ENCODE measurements at regions not wholly inside any gene's neighbourhood (a gene's known extent, or its start where the extent isn't known, plus 50 kb on each side); places are given as distances from the start of the nearest gene placed in this dataset.
"Not testable (repeated sequence)": the region's sequence is repeated elsewhere in the genome, so short reads cannot be mapped to it uniquely, and the experiment has no call there.

DNA sequence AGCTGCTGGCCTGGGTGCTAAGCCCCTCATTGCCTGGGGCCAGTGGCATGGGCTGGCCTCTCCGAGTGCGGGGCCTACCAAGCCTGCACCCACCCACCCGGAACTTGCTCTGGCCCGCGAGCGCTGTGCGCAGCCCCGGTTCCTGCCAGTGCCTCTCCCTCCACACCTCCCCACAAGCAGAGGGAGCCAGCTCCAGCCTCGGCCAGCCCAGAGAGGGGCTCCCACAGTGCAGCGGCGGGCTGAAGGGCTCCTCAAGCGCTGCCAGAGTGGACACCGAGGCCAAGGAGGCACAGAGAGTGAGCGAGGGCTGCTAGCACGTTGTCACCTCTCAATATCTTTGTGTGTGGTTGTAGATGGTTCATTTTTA is 74.8 kb upstream of the ATP1A1 start:
- not testable (repeated sequence) for DNase-seq (ENCODE audit: low read depth in 2 of 2)

- DNase-seq (ENCODE audit: low read depth in 2 of 2) = no peak
These were observed 74.3 kb upstream of the ATP1A1 start for GRCh38 chr1:116298746-116299145.

- no peak for DNase-seq (ENCODE audit: low read depth in 2 of 2)
These were observed 73.8 kb upstream of the ATP1A1 start for GRCh38 chr1:116299248-116299647.

DNA sequence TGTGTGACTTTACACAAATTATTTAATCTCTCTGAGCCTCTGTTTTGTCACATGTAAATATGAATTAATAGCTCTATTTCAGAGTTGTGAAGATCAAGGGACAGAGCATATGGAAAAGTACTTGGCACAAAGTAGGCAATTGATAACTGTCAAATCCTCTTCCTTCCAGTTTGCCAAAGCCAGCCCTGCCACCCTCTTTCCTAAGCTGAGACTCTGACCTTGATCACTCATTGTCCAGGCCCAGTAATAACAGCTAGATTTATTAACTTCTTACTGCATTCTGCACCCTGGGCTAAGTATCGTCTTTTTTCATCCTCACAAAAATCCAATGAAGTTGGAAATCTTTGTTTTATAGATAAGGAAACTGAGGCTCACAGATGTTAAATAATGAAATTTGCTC is 70.8 kb upstream of the ATP1A1 start:
- no peak for DNase-seq (ENCODE audit: low read depth in 2 of 2)

DNA sequence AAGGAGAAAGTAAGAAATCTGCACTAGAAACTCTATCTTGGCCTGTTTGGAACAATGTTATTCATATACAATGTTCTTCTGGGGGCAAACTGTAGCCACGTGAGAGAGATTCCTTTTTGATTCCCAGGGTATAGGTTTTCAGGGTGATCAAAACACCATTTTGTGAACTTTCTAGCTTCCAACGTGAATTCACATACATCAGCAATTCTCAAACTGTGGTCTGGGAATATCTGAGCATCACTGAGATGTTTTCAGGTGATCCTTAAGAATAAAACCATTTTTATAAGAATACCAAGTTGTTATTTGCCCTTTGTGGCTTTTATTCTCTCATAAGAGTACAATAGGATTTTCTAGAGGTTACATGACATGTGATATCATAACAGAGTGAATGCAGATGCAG is 66.9 kb upstream of the ATP1A1 start:
- no peak for DNase-seq (ENCODE audit: low read depth in 2 of 2)

- DNase-seq (ENCODE audit: low read depth in 2 of 2) = no peak
These were observed 66.1 kb upstream of the ATP1A1 start for GRCh38 chr1:116306840-116307442.

GRCh38 chr1:116308276-116308675 is 64.8 kb upstream of the ATP1A1 start:
- DNase-seq (ENCODE audit: low read depth in 2 of 2) = no peak

DNA sequence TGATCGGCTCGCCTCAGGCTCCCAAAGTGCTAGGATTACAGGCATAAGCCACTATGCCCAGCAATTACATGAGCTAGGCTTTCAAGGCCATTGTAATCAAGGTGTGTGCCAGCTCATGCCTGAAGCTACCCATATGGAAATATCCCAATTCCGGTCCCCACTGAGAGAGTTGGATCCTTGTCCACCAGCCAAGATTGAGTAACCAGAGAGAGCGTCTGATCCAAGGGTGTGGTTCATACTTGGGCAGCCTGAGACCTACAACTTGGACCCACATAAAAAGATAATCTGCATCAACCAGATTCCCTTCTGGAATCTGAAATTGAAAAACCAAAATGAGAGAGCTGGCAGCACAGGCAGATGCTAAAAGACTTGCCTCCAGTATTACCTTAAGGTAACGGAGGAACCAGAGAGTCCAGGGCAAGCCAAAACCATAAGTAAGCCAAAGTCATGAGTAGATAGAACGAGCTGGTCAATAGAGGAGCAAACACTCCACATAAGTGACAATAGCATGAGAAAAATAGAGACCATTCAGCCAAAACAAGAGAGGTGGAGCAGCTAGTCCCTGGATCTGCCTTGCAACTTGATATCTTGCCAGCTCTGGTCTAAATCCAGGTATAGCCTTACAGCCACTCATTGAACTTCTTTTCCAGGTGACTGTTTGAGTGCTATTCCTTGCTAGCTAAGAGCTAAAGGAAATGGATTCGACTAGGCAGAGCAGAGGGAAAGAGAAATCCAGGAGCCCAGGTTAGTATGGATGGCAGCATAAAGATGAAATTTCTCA is 63.8 kb upstream of the ATP1A1 start:
- no peak for DNase-seq (ENCODE audit: low read depth in 2 of 2)

DNA sequence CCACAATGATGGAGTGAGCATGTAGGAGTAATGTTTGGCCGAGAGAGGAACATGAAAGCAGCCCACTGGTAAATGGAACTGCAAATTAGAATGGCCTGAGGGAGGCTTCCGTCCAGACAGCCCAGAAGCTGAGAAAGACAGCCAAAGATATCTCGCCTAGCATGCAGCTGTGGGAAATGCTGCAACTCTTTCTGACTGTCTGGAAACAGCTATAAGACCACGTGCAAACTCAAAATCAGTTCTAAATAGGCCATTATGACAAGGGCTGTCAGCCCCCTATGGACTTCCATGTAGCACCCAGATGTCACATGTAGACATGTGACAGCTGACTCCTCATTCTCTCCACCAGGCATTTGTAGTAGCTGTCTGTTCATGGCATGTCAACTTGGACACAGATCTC is 62.9 kb upstream of the ATP1A1 start:
- no peak for DNase-seq (ENCODE audit: low read depth in 2 of 2)

DNA sequence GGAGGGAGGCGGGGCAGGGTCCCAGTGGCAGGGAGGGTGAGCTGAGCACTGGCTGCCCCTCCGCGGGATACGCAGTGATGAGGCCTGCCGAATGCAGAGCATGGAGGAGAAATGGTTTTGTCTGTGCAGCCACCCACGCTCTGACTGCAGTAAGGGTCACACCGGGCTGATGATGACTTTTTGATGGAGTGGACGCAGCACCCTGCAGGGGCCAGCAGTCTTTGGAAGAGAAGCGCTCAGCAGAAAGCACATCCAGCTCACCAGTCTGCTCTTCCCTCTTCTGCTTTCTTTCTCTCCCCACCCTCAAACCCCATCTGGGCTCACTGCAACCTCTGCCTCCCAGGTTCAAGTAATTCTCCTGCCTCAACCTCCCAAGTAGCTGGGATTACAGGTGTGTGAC is 61.9 kb upstream of the ATP1A1 start:
- no peak for DNase-seq (ENCODE audit: low read depth in 2 of 2)

- DNase-seq (ENCODE audit: low read depth in 2 of 2) = no peak
These were observed 61.0 kb upstream of the ATP1A1 start for GRCh38 chr1:116311756-116312680.

DNA sequence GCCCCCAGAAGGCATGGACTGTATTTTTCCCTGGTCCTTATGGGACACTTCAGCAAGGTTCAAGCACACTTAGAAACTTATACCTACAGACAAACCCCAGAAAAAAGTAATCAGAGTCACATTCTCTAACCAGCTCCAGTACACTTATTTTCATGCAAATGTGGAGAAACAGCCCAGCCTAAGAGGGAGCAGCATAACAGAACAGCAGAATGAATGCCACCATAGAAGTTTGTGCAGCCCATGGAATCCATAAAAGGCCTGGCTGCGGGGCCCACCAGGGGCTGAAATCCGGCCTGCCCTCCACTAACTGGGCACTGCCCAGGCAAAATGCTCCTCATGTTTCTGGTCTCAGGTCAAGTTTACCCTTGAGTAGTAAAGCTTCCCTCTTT is 60.4 kb upstream of the ATP1A1 start:
- no peak for DNase-seq (ENCODE audit: low read depth in 2 of 2)

DNA sequence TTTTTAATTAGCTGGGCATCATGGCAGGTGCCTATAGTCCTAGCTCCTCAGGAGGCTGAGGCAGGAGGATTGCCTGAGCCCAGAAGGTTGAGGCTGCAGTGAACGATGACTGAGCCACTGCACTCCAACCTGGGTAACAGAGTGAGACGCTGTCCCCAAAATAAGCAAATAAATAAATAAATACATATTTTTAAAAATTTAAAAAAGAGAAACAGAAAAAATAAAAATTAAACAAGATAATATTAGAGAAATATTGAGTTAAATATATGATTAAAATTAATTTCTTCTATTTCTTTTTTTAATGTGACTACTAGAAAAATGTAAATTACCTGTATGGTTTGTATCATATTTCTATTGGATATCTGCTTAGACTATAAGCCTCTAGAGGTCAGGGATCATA is 59.3 kb upstream of the ATP1A1 start:
- DNase-seq (ENCODE audit: low read depth in 2 of 2) = no peak

GRCh38 chr1:116314305-116314919 is 58.6 kb upstream of the ATP1A1 start:
- DNase-seq (ENCODE audit: low read depth in 2 of 2) = no peak

DNA sequence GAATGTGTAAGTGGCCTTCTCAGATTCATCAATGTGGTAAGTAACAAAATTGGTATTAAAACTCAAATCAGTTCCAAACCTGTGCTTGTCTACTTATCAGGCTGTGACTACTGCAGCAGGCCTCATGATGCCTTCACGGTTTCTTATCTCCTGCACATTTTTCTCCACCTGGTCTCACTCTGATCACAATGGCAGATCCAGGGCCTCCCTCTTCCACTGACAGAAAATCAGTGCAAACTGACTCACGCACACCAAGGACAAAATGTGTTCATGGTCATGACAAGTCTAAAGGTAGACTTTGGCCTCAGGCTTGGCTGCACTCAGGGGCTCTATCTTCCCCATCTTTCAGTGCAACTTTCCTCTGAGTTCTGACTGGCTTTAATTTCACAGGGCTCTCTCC is 56.7 kb upstream of the ATP1A1 start:
- no peak for DNase-seq (ENCODE audit: low read depth in 2 of 2)

GRCh38 chr1:116318897-116319296 is 54.1 kb upstream of the ATP1A1 start:
- no peak for DNase-seq (ENCODE audit: low read depth in 2 of 2)

DNA sequence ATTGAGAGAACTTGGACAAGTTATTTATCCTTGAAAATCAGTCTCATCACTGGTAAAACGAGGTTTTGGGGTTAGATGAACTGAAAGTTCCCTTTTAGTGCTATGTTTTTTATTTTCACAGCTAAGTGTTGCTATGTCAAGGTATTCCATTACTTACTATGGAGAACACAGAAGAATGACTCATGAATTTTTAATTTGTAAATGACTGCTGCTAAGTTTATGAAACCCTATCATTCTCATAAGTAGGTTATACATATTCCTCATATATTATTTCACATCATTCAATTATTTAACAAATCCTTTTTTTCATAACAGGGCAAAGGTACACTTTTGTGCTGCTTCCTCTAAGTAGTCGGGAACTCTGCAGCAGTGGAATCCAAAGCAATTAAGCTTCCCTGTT is 52.2 kb upstream of the ATP1A1 start:
- no peak for DNase-seq (ENCODE audit: low read depth in 2 of 2)

DNA sequence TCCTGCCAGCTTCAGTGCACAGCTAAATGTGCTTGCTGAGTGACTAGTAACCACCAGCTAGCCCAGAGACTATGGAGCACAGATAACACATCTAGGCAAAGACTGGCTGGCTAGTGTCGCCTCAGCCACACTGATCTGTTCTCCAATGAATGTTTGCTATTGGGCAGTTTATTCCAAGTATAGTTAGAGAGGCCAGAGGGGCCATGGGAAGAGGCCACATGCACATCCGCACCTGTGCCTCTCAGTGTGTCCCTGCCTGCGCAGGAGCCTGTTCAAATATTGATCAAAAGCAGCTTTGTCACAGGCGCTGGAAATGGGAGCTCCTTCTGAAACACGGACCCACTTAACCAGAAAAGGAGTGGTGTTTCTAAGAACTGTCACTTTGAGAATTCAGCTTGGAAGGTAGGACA is 51.3 kb upstream of the ATP1A1 start:
- DNase-seq (ENCODE audit: low read depth in 2 of 2) = no peak

GRCh38 chr1:116322752-116323405 is 50.2 kb upstream of the ATP1A1 start:
- DNase-seq (ENCODE audit: low read depth in 2 of 2) = no peak

Data from stimulated activated CD4-positive, alpha-beta T cell treated with anti-CD3 and anti-CD28 coated beads, Interleukin-12 subunit alpha, Interleukin-12 subunit beta, amount 100 ng/mL, for 24 hours (primary cell).